Transverse colon (tissue), 4 donors: ENCODE measurements at regions not wholly inside any gene's neighbourhood (a gene's known extent, or its start where the extent isn't known, plus 50 kb on each side); places are given as distances from the start of the nearest gene placed in this dataset.
"Not testable (repeated sequence)": the region's sequence is repeated elsewhere in the genome, so short reads cannot be mapped to it uniquely, and the experiment has no call there.

Source experiments
- DNase-seq: peaks from one replicate; pipeline ENCODE4 v3.0.0-alpha.2; 2019
- H3K27ac ChIP-seq, 4 donors: fragments of 200-600 bp; sonication (generic); 2 replicates each; pipeline ENCODE4 v1.5.1; 2016 to 2018; ENCODE audit warnings: inconsistent platforms in 4 of 4
- H3K27me3 ChIP-seq: fragments of 200-600 bp; sonication (generic); 2 replicates; pipeline ENCODE4 v1.5.1; 2017; ENCODE audit warnings: inconsistent platforms
- H3K36me3 ChIP-seq, 4 donors: fragments of 200-600 bp; sonication (generic); 2 replicates each; pipeline ENCODE4 v1.5.1; 2017 to 2019; ENCODE audit warnings: inconsistent platforms in 4 of 4
- H3K4me1 ChIP-seq, 4 donors: fragments of 200-600 bp; sonication (generic); 2 replicates each; pipeline ENCODE4 v1.5.1; 2017 to 2020; ENCODE audit warnings: inconsistent platforms in 4 of 4
- H3K4me3 ChIP-seq, 4 donors: fragments of 200-600 bp; sonication (generic); 1 replicate in 1 of 4; 2 replicates in 3 of 4; pipeline versions ENCODE4 v1.5.1 to v1.6.1; 2017 to 2019; ENCODE audit warnings: inconsistent platforms in 4 of 4
- H3K9me3 ChIP-seq, 2 donors: fragments of 200-600 bp; sonication (generic); 2 replicates each; pipeline ENCODE4 v1.5.1; 2017 to 2019; ENCODE audit warnings: inconsistent platforms in 2 of 2
- CTCF ChIP-seq, 5 experiments: fragments of 200-600 bp in 3 of 5; fragments of 450-650 bp in 2 of 5; sonication (generic) in 3 of 5; IDR thresholded peaks; 1 replicate in 2 of 5; 2 replicates in 3 of 5; pipeline ENCODE4 v1.5.1; 2016 to 2017; ENCODE audit warnings: antibody characterized with exemption in 5 of 5, inconsistent platforms in 3 of 5, mild to moderate bottlenecking in 2 of 5, moderate library complexity in 1 of 5
- EP300 ChIP-seq: sonication (generic); formaldehyde crosslinking; IDR thresholded peaks from one replicate; pipeline ENCODE4 v1.6.1; 2017; ENCODE audit warnings: antibody characterized with exemption, low read depth
- POLR2A ChIP-seq: fragments of 450-650 bp; IDR thresholded peaks from one replicate; pipeline ENCODE4 v1.6.1; 2016; ENCODE audit warnings: antibody characterized with exemption, mild to moderate bottlenecking, moderate library complexity
- POLR2AphosphoS5 ChIP-seq, 3 donors: sonication (generic); formaldehyde crosslinking; IDR thresholded peaks; one replicate each; pipeline ENCODE4 v1.6.1; 2016; ENCODE audit warnings: antibody characterized with exemption in 3 of 3
- WGBS, 2 donors: methylation state at CpG; one replicate each; pipeline ENCODE4 v1.1.5; 2018; ENCODE audit warnings: low coverage in 1 of 2; 5-methylcytosine and 5-hydroxymethylcytosine counted together
- in situ Hi-C, 4 donors: fragments of 200-750 bp; cut with MboI; loops; one replicate each; pipeline versions ENCODE4 v1.15.0 to v1.15.1; 2017; ENCODE audit warnings: low sequenced_read_pairs in 3 of 4, low pct_ligation_motif_present in 1 of 4, low pct_unique_long_range_greater_than_20kb in 1 of 4
- intact Hi-C: fragments of 100-400 bp; cut with DNase I; formaldehyde crosslinking; loops from one replicate; pipeline ENCODE4 v1.15.1; 2023; ENCODE audit warnings: low total_unique reads

- TF ChIP-seq EP300 (no peak), POLR2AphosphoS5 (IDR thresholded peaks at IDR 0.05) (no peak), CTCF (IDR thresholded peaks at IDR 0.05) (no peak), POLR2A (no peak)
- intact Hi-C loops: no loop called here
- H3K27ac ChIP-seq: no peak overlapping the region
- H3K36me3 ChIP-seq: no peaks in the 10 kb centered on the region
- no peak overlapping the region for H3K4me3 ChIP-seq
- no peak for DNase-seq
- H3K9me3 ChIP-seq: no peaks in the 10 kb centered on the region
- no peaks in the 10 kb centered on the region for H3K4me1 ChIP-seq
- WGBS, 2 donors: 42 to 64% methylated on average over 1 of the region's 1 CpG
- H3K27me3 ChIP-seq: no peaks in the 10 kb centered on the region
- in situ Hi-C loops: no loop called here
Observed at GRCh38 chr6:126721581-126722160, 381.8 kb downstream of the CENPW start.

GRCh38 chr6:126722411-126722810, 382.5 kb downstream of the CENPW start:
- Histone ChIP-seq H3K36me3 (no peaks in the 10 kb centered on the region), H3K9me3 (no peaks in the 10 kb centered on the region), H3K4me3 (no peak overlapping the region), H3K4me1 (no peaks in the 10 kb centered on the region), H3K27ac (no peak overlapping the region), H3K27me3 (no peaks in the 10 kb centered on the region)
- DNase-seq: no peak
- TF ChIP-seq POLR2AphosphoS5 (IDR thresholded peaks at IDR 0.05) (no peak), POLR2A (no peak), EP300 (no peak), CTCF (IDR thresholded peaks at IDR 0.05) (no peak)
- intact Hi-C loops (no loop called here), in situ Hi-C loops (no loop called here)
- 63 to 67% methylated on average over 2 of the region's 2 CpGs for WGBS, 2 donors

GRCh38 chr6:126723541-126724170, 383.7 kb downstream of the CENPW start:
- TF ChIP-seq CTCF (IDR thresholded peaks at IDR 0.05): no peak
- no peak for TF ChIP-seq EP300
- no peak for TF ChIP-seq POLR2AphosphoS5 (IDR thresholded peaks at IDR 0.05)
- TF ChIP-seq POLR2A: no peak
- no peaks in the 10 kb centered on the region for H3K9me3 ChIP-seq
- in situ Hi-C loops (no loop called here), intact Hi-C loops (no loop called here)
- H3K27ac ChIP-seq: no peak overlapping the region
- no peak overlapping the region for H3K4me3 ChIP-seq
- 82 to 92% methylated on average over 6 to 10 of the region's 10 CpGs for WGBS, 2 donors
- DNase-seq: no peak
- H3K4me1 ChIP-seq: no peaks in the 10 kb centered on the region
- H3K36me3 ChIP-seq: no peaks in the 10 kb centered on the region
- no peaks in the 10 kb centered on the region for H3K27me3 ChIP-seq

GRCh38 chr6:126724821-126725220, 384.9 kb downstream of the CENPW start:
- H3K4me3 ChIP-seq: no peak overlapping the region
- no peaks in the 10 kb centered on the region for H3K9me3 ChIP-seq
- in situ Hi-C loops: no loop called here
- no peaks in the 10 kb centered on the region for H3K4me1 ChIP-seq
- no peak overlapping the region for H3K27ac ChIP-seq
- 69 to 92% methylated on average over 2 of the region's 2 CpGs for WGBS, 2 donors
- no peak for DNase-seq
- no peaks in the 10 kb centered on the region for H3K36me3 ChIP-seq
- TF ChIP-seq POLR2A: no peak
- no peak for TF ChIP-seq EP300
- TF ChIP-seq CTCF (IDR thresholded peaks at IDR 0.05): no peak
- no peak for TF ChIP-seq POLR2AphosphoS5 (IDR thresholded peaks at IDR 0.05)
- intact Hi-C loops: no loop called here
- no peaks in the 10 kb centered on the region for H3K27me3 ChIP-seq

- H3K27ac ChIP-seq, DNase-seq, H3K27me3 ChIP-seq, H3K36me3 ChIP-seq, H3K4me1 ChIP-seq, H3K9me3 ChIP-seq, intact Hi-C loops, H3K4me3 ChIP-seq, in situ Hi-C loops: not testable (repeated sequence)
- WGBS, 2 donors: 73% methylated on average over 7 of the region's 7 CpGs; no CpG with 5 or more reads in 1 of the 2 donors
Observed at GRCh38 chr6:126726454-126726853, 386.5 kb downstream of the CENPW start.
